ENCODE measurements at regions not wholly inside any gene's neighbourhood (a gene's known extent, or its start where the extent isn't known, plus 50 kb on each side); places are given as distances from the start of the nearest gene placed in this dataset.
A peak's percentile ranks its signal among the peaks of the same experiment; 100 is the strongest.

GRCh38 chr11:122229481-122230384 is 113.7 kb upstream of the BLID start:
- H3K36me3 ChIP-seq (replicated peaks in 1 of 2), result no peaks in the 10 kb centered on the region
- no peak for DNase-seq
- no peak for TF ChIP-seq CTCF (IDR thresholded peaks at IDR 0.05)
- TF ChIP-seq POLR2A (IDR thresholded peaks at IDR 0.05), result no peak
- no peaks in the 10 kb centered on the region for H3K4me1 ChIP-seq (replicated peaks in 1 of 2)
- H3K9me3 ChIP-seq (replicated peaks in 1 of 3), result no peaks in the 10 kb centered on the region
- H3K4me3 ChIP-seq, result no peak overlapping the region
- 60 to 62% (median 61%) methylated on average over 21 to 22 of the region's 22 CpGs for WGBS, 4 donors
- H3K27me3 ChIP-seq, result no peaks in the 10 kb centered on the region
- intact Hi-C loops (cut with DNase I), result no loop called here
- peak overlapping the region in 2 of 5 donors; percentile 9 to 17 for H3K27ac ChIP-seq

- WGBS, 4 donors, result 10 to 48% (median 33%) methylated on average over 2 of the region's 2 CpGs
- H3K27ac ChIP-seq, result peak overlapping the region in 1 of 5 donors; percentile 17
- no peaks in the 10 kb centered on the region for H3K4me1 ChIP-seq (replicated peaks in 1 of 2)
- TF ChIP-seq CTCF (IDR thresholded peaks at IDR 0.05) (no peak), POLR2A (IDR thresholded peaks at IDR 0.05) (no peak)
- no peaks in the 10 kb centered on the region for H3K27me3 ChIP-seq
- intact Hi-C loops (cut with DNase I), result no loop called here
- H3K4me3 ChIP-seq, result no peak overlapping the region
- H3K36me3 ChIP-seq (replicated peaks in 1 of 2), result no peaks in the 10 kb centered on the region
- no peaks in the 10 kb centered on the region for H3K9me3 ChIP-seq (replicated peaks in 1 of 3)
- no peak for DNase-seq
These were observed 113.1 kb upstream of the BLID start for GRCh38 chr11:122229078-122229477.

- Histone ChIP-seq H3K4me1 (replicated peaks in 1 of 2) (no peaks in the 10 kb centered on the region), H3K9me3 (replicated peaks in 1 of 3) (no peaks in the 10 kb centered on the region), H3K27ac (no peak overlapping the region), H3K36me3 (replicated peaks in 1 of 2) (no peaks in the 10 kb centered on the region), H3K4me3 (no peak overlapping the region), H3K27me3 (no peaks in the 10 kb centered on the region)
- no peak for DNase-seq
- WGBS, 4 donors, result 65 to 76% (median 69%) methylated on average over 4 of the region's 4 CpGs
- TF ChIP-seq CTCF (IDR thresholded peaks at IDR 0.05) (no peak), POLR2A (IDR thresholded peaks at IDR 0.05) (no peak)
- intact Hi-C loops (cut with DNase I), result no loop called here
These were observed 110.9 kb upstream of the BLID start for GRCh38 chr11:122226810-122227379.

GRCh38 chr11:122224867-122225266 is 108.9 kb upstream of the BLID start:
- intact Hi-C loops (cut with DNase I), result no loop called here
- H3K9me3 ChIP-seq (replicated peaks in 1 of 3), result no peaks in the 10 kb centered on the region
- 89 to 100% (median 98%) methylated on average over 2 of the region's 2 CpGs for WGBS, 4 donors

More at GRCh38 chr11:122224867-122225266, 108.9 kb upstream of the BLID start:
- DNase-seq, result no peak
- TF ChIP-seq POLR2A (IDR thresholded peaks at IDR 0.05) (no peak), CTCF (IDR thresholded peaks at IDR 0.05) (no peak)
- H3K4me3 ChIP-seq, result no peak overlapping the region
- H3K36me3 ChIP-seq (replicated peaks in 1 of 2), result no peaks in the 10 kb centered on the region
- H3K27me3 ChIP-seq, result no peaks in the 10 kb centered on the region
- no peak overlapping the region for H3K27ac ChIP-seq
- H3K4me1 ChIP-seq (replicated peaks in 1 of 2), result no peaks in the 10 kb centered on the region

Data from adrenal gland (tissue), 9 donors.